ENCODE measurements at regions not wholly inside any gene's neighbourhood (a gene's known extent, or its start where the extent isn't known, plus 50 kb on each side); places are given as distances from the start of the nearest gene placed in this dataset.
"Not testable (repeated sequence)": the region's sequence is repeated elsewhere in the genome, so short reads cannot be mapped to it uniquely, and the experiment has no call there.

DNA sequence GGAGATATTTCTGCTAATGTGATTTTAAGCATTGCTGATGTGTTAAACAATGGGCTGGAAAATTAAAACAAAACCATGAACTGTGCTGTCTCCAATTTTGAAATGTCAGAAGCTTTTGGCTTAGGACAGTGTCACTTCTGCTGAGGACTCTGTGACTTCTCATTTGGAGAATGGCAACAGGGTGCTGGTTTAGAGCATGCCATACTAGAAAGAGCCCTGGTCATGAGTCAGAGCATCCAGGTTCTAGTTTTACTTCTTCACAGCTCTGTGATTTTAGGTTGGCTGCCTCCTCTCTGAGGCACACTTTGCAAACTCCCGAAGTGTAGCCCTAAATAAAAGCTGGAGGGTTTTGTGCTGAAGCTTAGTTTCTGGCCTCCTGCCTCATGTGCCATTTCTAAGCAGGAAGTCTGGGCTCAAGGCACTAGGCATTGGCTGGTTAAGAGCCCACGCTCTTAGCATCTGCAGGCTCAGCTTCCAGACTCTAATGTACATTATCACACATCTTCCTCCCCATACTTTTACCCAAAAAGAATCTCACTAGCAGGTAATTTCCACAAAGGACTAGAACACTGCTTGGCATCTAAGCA is 193.8 kb downstream of the CNTN3 start:
- DNase-seq (ENCODE audit: low spot score) = no peak

DNA sequence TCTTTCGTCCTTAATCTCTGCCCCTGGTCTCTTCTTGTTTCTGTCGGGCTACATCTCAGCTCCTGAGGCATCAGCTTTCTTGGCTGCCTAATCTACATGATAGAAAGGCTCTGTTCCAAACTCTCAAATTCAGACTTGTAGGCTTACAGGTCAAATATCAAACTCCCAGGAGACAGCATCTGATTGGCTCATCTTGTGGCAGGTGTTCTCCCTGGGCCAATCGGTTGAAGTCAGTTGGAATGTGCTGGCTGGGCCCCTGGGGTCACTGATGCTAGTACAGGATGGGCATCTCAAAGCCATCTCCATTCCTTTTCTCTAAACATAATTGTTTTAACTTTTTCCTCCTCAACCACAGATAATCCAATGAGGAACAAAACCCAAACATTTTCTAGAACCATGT is 198.7 kb downstream of the CNTN3 start:
- no peak for DNase-seq (ENCODE audit: low spot score)

DNA sequence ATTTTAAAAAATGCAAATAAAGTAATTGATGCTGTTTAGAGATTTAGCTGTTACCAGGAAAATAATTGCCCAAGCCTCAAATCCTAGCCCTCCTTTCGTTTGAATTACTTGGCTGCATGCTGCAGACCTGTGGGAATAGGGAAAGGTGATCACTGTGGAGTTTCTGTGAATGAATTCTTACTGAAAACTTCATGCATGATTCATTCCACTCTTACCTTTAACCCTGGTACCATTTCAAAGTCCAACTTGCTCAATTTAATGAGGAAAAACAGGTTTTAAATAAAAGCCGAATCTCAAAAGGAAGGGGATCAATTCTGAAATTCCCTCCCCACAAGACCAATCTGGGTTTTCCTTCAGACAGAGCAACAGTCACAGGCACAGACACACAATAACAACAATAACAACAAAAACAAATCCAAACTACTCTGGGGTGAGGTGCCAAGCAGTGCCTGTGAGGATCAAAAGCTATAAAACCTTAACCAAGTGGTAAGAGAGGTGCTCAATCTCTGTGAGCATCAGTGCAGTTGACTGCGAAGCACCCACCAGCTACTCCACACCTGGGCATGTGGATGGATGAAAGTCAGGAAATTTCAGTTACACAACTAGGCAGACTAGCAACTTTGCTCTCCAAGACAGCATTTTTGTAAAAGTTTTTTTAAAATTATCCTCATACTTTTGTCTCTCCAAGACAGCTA is 200.8 kb downstream of the CNTN3 start:
- DNase-seq (ENCODE audit: low spot score) = no peak

DNA sequence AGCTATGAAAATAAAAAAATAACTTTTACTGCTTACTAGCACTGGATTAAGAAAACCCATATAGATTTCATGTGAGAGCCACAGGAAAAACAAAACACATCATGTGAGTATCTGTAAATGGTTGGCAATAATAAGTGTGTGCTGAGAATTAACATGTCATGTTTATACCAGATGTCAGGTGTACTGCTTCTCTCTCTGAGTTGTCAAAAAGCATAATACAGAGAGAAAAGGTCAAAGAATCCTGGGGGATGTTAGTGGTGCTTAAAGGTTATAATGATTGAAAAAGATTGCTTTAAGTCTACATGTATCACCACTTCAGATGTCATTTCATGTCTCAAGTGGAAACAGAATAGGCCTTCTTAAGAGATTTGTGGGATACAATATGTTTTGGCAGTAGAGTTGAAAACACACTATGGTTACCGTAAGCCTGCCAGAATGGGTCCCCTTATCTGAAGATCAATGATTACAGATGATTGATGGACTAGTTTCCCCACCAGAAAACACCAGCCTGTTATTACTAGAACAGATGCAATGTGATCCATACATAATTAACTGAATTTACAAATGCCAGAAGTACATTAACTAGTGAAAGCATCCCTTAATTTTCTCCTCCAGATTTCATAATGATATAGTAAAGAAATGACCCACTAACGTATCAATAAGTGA is 204.1 kb downstream of the CNTN3 start:
- DNase-seq (ENCODE audit: low spot score) = no peak

DNA sequence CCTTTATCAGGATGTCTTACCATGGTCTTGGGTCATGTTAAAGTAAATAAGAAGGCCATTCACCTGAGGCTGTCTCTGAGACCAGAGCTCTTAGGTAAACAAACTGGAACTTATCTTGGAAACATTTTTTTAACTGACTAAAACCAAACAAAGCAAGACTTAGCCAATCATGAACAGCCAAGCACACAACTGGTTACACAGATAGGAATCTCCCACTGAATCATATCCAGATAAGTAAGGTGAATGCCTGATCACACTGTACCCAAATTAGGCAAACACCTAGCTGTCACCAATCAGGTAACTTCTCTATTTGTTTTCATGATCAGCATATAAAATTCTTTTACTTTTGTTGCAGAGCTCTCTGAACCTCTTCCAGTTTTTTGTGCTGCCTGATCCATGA is 205.4 kb downstream of the CNTN3 start:
- DNase-seq (ENCODE audit: low spot score) = no peak

DNA sequence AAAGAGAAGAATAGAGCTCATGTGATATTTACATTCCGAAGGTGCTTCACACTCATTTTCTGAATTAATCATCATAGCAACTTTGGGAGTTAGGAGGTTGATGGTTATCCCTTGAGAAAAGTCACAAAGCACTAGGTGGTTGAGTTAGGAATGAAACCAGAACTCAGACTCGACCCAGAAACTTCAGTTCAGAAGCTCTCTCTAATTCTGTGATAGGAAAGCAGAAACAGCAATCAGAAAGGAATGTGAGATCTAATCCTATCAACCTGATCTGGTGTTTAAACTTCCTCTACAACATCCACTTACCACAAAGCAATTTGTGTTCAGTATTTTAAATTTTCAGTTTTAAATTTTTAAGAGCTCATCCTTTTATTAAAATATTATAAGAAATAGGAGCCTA is 211.2 kb downstream of the CNTN3 start:
- no peak for DNase-seq (ENCODE audit: low spot score)

DNA sequence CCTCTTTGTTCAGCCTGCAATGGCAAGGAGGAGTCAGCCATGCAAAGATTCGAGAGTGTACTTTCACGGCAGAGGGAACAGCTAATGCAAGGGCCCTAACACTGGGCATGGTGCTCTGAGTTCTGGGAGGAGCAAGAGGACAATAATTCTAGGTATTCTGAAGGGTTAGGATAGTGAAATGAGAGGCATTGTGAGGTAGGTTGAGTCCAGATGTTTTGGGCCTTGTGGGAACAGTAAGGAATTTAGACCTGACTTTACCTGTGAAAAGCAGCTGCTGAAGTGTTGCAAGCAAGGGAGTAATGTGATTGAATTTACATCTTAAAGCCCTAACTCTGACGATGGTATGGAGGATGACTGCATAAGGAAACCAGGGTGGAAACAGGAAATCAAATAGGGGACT is 211.6 kb downstream of the CNTN3 start:
- DNase-seq (ENCODE audit: low spot score) = no peak

DNA sequence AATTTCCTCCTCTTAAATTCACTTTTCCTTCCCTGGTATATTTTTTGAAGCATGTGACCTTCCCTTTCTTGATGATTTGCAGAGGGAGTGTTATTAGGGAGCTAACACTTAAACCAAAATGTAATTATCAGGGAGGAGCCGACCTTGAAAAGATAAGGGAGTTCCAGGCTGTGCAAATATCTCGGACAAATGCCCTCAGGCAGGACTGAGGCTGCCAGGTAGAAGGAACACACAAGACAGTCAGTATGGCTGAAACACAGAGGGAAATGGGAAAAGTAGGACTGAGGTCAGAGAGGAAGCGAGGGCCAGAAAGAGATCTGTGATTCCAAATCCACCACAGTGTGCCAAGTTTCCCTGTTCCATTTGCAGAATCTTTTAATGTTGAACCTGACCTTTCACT is 221.0 kb downstream of the CNTN3 start:
- DNase-seq (ENCODE audit: low spot score) = no peak

DNA sequence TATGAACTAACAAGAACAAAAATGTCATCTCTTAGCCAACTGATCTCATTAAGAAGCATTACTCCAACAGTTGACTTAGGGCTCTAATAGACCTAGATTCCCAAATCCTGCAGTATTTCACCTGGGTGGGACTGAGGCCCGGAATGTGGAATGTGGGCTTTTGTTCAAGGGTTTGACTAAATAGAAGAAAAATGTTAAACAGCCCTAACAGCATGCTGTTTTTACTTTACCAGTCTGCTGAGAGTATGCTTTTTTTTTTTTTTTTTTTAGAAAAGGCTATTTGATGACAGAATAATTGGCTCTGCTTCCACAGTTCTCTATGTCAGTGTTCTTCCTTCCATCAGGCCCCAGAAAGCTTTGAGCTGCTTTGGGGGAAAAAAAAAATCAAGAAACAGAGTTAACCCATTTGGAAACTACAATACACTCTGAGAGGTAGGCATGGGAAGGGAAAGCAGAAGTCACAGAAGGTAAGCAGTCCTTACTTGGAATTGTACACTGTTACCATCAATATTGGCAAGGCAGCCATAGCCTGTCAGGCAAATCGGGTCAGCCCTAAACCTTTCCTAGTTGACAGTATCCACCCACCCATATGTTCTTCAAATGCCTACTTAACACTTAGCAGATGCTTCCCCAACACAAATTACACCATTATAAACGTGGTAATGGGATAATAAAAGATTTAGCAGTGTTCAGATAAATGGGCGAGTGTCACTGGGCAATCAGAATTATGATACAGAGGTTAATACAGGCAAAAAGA is 224.2 kb downstream of the CNTN3 start:
- no peak for DNase-seq (ENCODE audit: low spot score)

DNA sequence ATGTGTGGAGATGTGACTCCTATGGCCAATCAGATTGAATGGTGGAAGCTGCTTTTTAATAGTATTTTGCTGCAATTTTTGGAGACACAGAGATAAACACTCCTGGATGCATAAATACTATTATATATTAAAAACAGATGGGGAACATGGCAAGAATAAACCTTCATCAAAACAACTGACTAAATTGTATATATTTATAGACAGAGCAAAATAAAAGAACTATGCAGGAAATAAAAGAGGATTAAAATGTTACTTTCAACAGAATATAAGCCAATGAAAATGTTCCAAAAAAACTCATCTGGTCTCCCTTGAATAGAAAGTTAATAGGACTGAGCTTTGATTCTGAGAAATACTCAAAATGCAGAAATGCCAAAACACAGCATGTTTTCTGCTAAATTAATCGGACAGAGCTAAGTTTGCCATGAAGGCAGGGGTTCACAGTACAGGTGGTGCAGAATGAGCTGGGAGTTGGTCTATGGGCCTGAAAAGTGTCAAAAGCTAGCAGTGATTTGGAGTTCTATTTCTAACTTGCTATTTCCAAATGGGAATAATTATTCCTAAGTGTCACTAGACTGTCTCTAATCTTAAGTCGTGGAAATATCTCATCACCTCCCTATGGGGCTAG is 227.2 kb downstream of the CNTN3 start:
- no peak for DNase-seq (ENCODE audit: low spot score)

DNA sequence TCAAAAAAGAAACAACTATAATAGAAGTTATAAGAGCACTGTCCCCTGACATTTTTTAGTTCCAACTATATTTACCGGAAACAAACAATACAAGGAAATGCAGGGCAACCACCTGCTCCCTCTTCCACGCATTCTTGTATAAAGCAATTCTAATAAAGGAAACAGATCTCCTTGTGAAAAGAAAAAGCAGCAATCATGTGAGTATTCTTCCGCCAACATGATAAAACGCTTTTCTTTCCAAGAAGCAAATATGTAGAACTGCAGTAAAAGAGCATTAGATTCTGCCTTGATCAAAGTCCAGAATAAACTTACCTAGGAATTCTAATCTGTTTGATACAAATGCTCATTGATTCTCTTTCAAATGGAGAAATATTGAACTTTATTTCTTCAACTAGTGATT is 230.3 kb downstream of the CNTN3 start:
- DNase-seq (ENCODE audit: low spot score) = no peak

DNA sequence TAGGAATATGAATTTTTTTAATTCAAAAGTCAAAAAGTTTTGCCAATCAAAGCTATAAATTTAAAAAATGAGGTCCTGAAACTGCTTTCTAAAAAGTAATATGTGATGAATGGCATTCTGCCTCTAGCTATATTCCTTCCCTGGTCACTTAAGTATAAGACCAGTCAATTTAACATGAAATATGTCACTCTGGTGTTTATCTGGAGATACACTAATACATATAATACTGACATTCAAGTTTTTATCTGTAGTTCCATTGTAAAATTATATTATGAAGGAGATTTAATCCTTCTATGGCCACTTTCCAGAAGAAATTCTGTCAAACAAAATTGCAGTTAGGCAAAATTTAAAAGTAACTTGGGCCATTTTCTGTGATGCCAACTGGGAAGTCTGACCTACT is 236.8 kb downstream of the CNTN3 start:
- DNase-seq (ENCODE audit: low spot score) = no peak

DNA sequence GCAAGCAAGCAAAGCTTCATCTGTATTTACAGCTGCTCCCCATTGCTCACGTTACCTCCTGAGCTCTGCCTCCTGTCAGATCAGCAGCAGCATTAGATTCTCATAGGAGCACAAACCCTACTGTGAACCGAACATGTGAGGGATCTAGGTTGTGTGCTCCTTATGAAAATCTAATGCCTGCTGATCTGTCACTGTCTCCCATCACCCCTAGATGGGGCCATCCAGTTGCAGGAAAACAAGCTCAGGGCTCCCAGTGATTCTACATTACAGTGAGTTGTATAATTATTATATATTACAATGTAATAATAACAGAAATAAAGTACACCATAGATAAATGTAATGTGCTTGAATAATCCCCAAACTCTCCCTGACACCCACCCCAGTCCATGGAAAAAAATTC is 238.1 kb downstream of the CNTN3 start:
- not testable (repeated sequence) for DNase-seq (ENCODE audit: low spot score)

DNA sequence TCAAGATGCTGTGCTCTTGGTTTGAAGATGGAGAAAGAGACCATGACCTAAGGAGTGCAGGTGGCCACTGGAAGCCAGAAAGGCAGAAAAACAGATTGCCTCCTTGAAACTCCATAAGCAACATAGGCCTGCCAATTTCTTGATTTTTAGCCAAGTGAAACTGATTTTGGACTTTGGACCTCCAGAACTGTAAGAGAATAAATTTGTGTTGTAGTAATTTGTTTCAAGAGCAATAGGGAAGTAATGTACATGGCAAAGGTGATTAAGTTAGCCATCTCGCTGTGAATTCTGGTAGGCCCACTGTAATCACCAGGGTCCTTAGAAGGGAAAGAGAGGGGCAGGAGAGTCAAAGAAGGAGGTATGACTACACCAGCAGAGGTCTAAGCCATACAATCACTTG is 238.8 kb downstream of the CNTN3 start:
- DNase-seq (ENCODE audit: low spot score) = no peak

DNA sequence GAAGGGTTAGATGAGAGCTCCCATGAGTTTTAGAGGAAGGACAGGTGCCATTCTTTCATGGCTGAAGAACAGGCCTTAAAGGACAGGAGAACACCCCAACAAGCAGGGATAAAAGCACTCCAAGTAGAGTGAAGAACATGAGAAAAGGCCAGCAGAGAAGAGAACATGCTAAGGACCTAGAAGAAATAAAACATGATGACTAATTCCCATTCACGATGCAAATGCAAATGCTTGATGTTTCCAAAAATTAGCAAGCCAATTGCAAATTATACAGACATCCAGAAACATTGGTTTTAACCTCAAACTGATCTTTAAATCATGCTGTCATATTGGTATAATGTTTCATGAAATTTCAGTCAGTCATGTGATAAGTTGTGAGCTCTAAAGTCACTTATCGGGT is 241.7 kb downstream of the CNTN3 start:
- DNase-seq (ENCODE audit: low spot score) = no peak

DNA sequence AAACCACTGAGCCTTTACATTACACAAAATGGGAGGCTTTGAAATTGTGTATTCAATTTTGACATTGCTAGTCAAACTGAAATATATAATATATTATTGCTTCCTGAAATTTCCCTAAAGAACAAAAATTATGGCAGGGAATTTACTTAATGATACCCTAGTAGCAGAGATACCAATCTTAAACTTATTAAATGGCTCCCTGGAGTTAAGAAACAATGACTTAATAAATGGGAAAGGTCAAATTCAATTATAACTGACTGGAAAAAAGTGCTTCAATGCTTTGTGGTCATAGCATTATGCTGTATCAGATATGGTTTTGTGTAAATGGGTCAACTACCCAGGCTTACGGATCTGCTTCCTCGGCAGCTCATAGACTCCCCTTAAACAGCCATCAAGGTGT is 244.1 kb downstream of the CNTN3 start:
- DNase-seq (ENCODE audit: low spot score) = no peak

DNA sequence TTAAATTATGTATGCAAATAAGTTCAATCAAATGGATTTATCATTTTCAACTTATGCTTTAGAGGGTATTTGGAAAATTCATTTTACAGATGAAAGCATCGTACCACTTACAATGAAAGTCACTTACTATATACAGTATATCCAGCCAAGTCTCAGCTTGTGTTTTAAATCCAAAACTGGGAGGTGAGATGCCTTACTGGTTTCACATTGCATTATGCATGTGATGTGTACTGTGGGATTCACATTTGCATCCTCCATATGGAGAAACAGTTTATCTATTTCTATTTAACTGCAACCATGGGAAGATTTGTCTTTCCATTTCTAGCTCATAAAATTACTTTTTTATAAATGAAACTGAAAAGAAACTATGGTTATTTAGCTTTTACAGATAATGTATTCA is 248.1 kb downstream of the CNTN3 start:
- DNase-seq (ENCODE audit: low spot score) = no peak

DNA sequence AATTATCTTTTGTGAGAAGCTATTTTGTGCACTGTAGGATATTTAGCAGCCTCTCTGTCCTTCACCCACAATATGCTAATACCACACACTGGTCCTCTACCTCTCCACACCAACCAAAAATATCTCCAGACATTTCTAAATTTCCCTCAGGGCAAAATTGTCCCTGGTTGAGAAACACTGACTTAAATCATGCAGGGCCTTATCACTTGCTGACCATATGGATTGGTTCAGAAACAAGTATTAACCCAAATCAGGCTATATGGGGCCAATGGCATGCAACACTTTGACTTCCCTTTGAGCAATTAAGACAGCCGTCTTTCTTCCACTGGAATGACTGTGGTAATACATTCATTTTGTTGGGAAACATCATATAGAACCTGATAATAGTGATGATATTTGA is 251.1 kb downstream of the CNTN3 start:
- no peak for DNase-seq (ENCODE audit: low spot score)

DNA sequence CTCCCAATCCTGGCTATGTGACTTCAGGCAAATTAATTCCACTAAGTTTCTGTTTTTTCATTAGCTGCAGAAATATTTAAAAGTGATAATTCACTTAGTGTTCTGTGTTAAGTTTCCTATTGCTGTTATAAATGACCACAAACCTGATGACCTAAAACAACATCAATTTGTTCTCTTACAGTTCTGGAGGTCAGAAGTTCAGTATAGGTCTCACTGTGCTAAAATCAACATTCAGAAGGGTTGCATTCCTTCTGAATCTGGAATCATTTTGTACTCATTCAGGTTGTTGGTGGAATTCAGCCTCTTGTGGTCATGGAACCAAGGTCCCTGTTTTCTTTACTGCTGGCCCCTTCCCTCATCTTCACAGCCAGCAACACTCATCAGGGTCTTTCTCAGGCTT is 254.1 kb downstream of the CNTN3 start:
- no peak for DNase-seq (ENCODE audit: low spot score)

DNA sequence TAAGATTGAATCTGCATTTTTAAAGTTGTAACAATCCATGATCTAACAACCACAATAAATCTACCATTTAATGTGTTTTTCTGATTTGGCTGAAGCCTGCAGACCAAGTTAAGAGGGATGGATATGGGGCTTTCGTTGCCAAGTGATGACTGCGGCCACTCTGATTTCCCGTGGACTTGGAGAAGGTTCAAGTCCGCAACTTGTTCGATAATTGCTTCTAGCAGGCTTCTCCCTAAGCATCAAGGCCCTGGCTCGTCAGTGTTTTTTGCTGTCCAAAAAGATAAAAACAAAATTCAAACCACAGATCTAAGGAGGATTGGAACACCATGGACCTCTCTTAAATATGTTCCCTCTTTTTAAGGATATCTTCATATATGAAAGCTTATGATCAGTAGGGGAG is 256.6 kb downstream of the CNTN3 start:
- DNase-seq (ENCODE audit: low spot score) = no peak

DNA sequence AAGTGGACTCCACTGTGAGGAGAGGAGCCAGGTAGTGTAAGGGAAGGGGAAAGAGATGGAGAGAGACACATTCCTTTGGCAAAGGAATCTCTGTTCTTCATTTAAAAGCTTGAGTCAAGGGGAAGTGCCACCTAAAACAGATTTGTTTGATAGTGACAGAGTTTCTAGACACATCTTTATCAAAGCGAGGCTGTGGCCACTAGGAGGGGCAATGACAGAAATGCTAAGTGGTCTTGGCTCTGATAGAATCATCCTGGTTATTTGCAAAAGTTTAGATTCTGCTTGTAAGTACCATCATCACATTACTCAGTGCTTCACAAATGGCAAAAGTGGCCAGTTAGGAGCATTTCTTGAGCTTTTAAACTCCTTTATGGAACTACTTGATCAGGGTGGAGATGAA is 261.4 kb downstream of the CNTN3 start:
- no peak for DNase-seq (ENCODE audit: low spot score)

DNA sequence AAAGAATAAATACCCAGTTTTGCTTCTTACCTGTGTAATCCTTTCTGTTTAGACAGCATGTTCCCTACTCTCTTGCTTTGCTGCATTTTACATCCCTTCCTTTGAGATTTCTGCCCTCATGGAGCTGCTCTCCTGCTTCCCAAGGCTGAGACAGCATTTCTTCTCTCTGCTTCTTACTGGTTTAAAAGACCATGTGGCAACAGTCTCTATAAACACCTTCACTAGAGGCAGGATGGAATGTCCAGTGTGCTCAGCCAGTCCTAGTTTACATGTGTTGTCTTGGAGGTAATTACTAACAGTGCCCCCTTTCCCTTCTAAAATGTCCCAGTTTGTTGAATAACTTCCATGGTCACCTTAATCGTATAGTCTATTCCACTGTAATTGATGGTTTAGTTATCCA is 262.3 kb downstream of the CNTN3 start:
- DNase-seq (ENCODE audit: low spot score) = no peak

All from HT-29 (cell line).